ENCODE measurements at regions not wholly inside any gene's neighbourhood (a gene's known extent, or its start where the extent isn't known, plus 50 kb on each side); places are given as distances from the start of the nearest gene placed in this dataset.
"Not testable (repeated sequence)": the region's sequence is repeated elsewhere in the genome, so short reads cannot be mapped to it uniquely, and the experiment has no call there.

- not testable (repeated sequence) for DNase-seq
Measured at GRCh38 chr3:139116631-139117030, 71.9 kb upstream of the PRR23C start.

GRCh38 chr3:139117136-139117675 lies 72.5 kb upstream of the PRR23C start:
- DNase-seq: no peak

GRCh38 chr3:139117883-139118760 lies 73.4 kb upstream of the PRR23C start:
- DNase-seq: no peak

- no peak for DNase-seq
Measured at GRCh38 chr3:139118835-139119234, 74.1 kb upstream of the PRR23C start.

- no peak for DNase-seq
Measured at GRCh38 chr3:139119331-139120025, 74.8 kb upstream of the PRR23C start.

- DNase-seq: no peak
Measured at GRCh38 chr3:139120086-139121056, 75.7 kb upstream of the PRR23C start.

GRCh38 chr3:139121513-139122220 lies 77.0 kb upstream of the PRR23C start:
- no peak for DNase-seq

- no peak for DNase-seq
Measured at GRCh38 chr3:139122221-139122581, 77.5 kb upstream of the PRR23C start.

GRCh38 chr3:139122612-139123011 lies 77.9 kb upstream of the PRR23C start:
- no peak for DNase-seq

GRCh38 chr3:139123377-139124095 lies 78.8 kb upstream of the PRR23C start:
- no peak for DNase-seq

- DNase-seq: no peak
Measured at GRCh38 chr3:139124197-139124596, 79.5 kb upstream of the PRR23C start.

- DNase-seq: no peak
Measured at GRCh38 chr3:139127101-139127500, 82.4 kb upstream of the PRR23C start.

- DNase-seq: not testable (repeated sequence)
Measured at GRCh38 chr3:139127629-139128028, 82.9 kb upstream of the PRR23C start.

GRCh38 chr3:139128803-139129202 lies 84.1 kb upstream of the PRR23C start:
- no peak for DNase-seq

- DNase-seq: no peak
Measured at GRCh38 chr3:139129892-139130291, 85.2 kb upstream of the PRR23C start.

- no peak for DNase-seq
Measured at GRCh38 chr3:139130390-139131140, 85.9 kb upstream of the PRR23C start.

GRCh38 chr3:139131951-139132350 lies 87.3 kb upstream of the PRR23C start:
- DNase-seq: no peak

- DNase-seq: no peak
Measured at GRCh38 chr3:139132976-139133375, 88.3 kb upstream of the PRR23C start.

- no peak for DNase-seq
Measured at GRCh38 chr3:139134678-139135372, 90.1 kb upstream of the PRR23C start.

- no peak for DNase-seq
Measured at GRCh38 chr3:139135657-139136056, 91.0 kb upstream of the PRR23C start.
